Immature natural killer cell (primary cell): ENCODE measurements at regions not wholly inside any gene's neighbourhood (a gene's known extent, or its start where the extent isn't known, plus 50 kb on each side); places are given as distances from the start of the nearest gene placed in this dataset.

Experiments
- DNase-seq, 3 donors: peaks; one replicate each; pipeline ENCODE4 v3.0.0; 2022; ENCODE audit warnings: mixed read lengths in 1 of 3
- H3K27ac Mint-ChIP-seq, 6 donors: one replicate each; pipeline ENCODE4 v1.8.0; 2020; ENCODE audit warnings: mixed read lengths in 6 of 6, mild to moderate bottlenecking in 5 of 6, inconsistent platforms in 4 of 6, moderate library complexity in 3 of 6
- H3K27me3 Mint-ChIP-seq, 3 donors: one replicate each; pipeline ENCODE4 v1.8.0; 2020 to 2021; ENCODE audit warnings: low read depth in 3 of 3, mild to moderate bottlenecking in 3 of 3, mixed read lengths in 3 of 3, moderate library complexity in 3 of 3, inconsistent platforms in 1 of 3
- H3K36me3 Mint-ChIP-seq, 3 donors: one replicate each; pipeline ENCODE4 v1.8.0; 2020; ENCODE audit warnings: mixed read lengths in 3 of 3, inconsistent platforms in 2 of 3, mild to moderate bottlenecking in 2 of 3
- H3K4me1 Mint-ChIP-seq, 2 donors: one replicate each; pipeline ENCODE4 v1.8.0; 2020; ENCODE audit warnings: inconsistent platforms in 2 of 2, mild to moderate bottlenecking in 2 of 2, mixed read lengths in 2 of 2, moderate library complexity in 1 of 2
- H3K4me3 Mint-ChIP-seq, 5 donors: one replicate each; pipeline ENCODE4 v1.8.0; 2020; ENCODE audit warnings: mild to moderate bottlenecking in 5 of 5, mixed read lengths in 5 of 5, inconsistent platforms in 3 of 5, moderate library complexity in 3 of 5
- H3K9me3 Mint-ChIP-seq, 6 donors: one replicate each; pipeline ENCODE4 v1.8.0; 2020; ENCODE audit warnings: mild to moderate bottlenecking in 6 of 6, mixed read lengths in 6 of 6, inconsistent platforms in 4 of 6, moderate library complexity in 3 of 6

DNA sequence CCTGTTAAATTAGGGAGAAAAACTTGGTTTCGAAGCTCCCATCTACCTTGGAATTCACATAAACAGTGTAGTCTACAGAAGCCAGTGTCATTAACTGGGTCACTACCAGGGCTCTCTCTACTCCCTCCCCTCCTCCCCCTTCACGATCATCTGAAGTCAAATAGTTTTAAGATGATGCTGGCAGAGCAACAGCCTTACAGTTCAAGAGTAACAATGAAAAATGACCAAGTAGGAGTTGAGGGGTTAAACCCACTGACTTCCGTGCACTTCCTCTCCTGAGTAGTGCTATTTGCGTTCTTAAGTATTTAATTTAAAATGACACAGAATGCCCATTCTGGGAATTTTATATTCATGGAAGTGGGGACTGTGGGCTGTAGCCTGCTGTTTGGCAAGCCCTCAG lies 236.9 kb downstream of the SIPA1L2 start:
- no peak for DNase-seq
- H3K4me1 Mint-ChIP-seq, result peaks cover 33 to 34% of the 10 kb centered on the region in 2 donors
- no peaks in the 10 kb centered on the region for H3K9me3 Mint-ChIP-seq
- H3K27ac Mint-ChIP-seq, result no peak overlapping the region
- peaks cover 2 to 7% (median 3%) of the 10 kb centered on the region in 3 donors for H3K27me3 Mint-ChIP-seq
- H3K4me3 Mint-ChIP-seq, result peak overlapping the region in 1 of 5 donors; percentile 6
- H3K36me3 Mint-ChIP-seq, result no peaks in the 10 kb centered on the region

DNA sequence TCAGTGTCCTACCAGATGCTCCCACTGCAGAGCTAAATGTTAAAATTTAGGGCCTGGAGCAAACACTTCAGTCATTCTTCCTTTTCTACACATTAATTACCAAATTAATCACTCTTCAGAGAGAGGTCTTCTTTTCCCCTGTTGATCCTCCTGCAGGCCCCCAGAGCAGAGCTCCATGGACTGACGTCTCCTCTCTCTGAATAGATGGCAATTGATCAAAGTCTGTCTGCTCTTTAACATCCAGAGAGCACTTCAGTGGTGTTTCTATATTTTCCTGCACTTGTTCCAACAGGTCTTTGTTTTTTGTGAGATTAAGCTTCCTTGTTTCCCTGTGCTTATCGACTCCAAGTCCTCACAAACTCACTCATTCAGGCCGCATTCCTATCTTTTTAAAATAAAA lies 239.3 kb downstream of the SIPA1L2 start:
- H3K36me3 Mint-ChIP-seq, result no peaks in the 10 kb centered on the region
- H3K9me3 Mint-ChIP-seq, result no peaks in the 10 kb centered on the region
- H3K27ac Mint-ChIP-seq, result no peak overlapping the region
- peaks cover 0 to 5% (median 2%) of the 10 kb centered on the region in 3 donors for H3K27me3 Mint-ChIP-seq
- H3K4me1 Mint-ChIP-seq, result peaks cover 23 to 24% of the 10 kb centered on the region in 2 donors
- no peak overlapping the region for H3K4me3 Mint-ChIP-seq
- no peak for DNase-seq

DNA sequence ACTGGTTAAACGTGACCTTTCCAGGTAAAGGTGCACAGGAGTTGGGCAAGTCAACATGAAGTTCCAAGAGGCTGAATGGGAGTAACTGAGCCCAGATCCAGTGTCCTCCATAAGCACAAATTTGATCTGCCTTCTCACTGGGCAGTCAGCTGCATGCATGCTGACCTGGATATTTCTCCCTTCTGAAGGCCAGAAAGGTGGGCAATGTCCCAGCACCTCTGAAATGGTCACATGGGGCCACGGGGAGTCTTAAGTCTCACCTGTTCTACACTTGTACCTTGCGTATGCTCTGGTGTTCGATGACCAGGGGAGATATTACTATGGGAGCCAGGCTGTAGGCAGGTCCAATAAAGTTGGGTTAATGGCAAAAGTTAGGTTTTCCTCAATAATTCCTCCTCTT lies 240.2 kb downstream of the SIPA1L2 start:
- Mint-ChIP-seq H3K27ac (no peak overlapping the region), H3K27me3 (peaks cover 0 to 5% (median 2%) of the 10 kb centered on the region in 3 donors), H3K4me3 (no peak overlapping the region), H3K36me3 (no peaks in the 10 kb centered on the region), H3K4me1 (peaks cover 15 to 18% of the 10 kb centered on the region in 2 donors), H3K9me3 (no peaks in the 10 kb centered on the region)
- DNase-seq, result no peak

DNA sequence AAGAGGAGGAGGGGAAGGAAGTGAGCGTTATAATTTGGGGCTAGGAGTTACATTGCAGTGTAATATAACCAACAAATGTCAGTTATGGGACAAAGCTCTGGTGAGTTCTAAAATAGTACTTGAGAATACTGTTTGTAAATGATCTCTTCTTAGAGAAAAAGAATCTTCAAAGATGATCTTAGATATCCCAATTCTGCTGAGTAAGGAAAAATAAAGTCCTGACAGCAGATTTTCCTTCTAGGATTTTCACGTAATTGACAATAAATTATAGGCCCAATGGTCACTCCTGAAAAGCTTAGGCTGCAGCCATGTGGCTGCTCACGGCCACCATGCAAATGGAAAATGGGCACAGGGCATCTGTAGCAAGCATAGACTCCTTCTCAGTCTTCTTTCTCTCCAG lies 241.6 kb downstream of the SIPA1L2 start:
- H3K27ac Mint-ChIP-seq, result no peak overlapping the region
- no peaks in the 10 kb centered on the region for H3K36me3 Mint-ChIP-seq
- DNase-seq, result no peak
- H3K27me3 Mint-ChIP-seq, result peaks cover 0 to 5% (median 2%) of the 10 kb centered on the region in 3 donors
- no peak overlapping the region for H3K4me3 Mint-ChIP-seq
- H3K4me1 Mint-ChIP-seq, result peaks cover under 1 to 4% of the 10 kb centered on the region in 2 donors
- H3K9me3 Mint-ChIP-seq, result no peaks in the 10 kb centered on the region

DNA sequence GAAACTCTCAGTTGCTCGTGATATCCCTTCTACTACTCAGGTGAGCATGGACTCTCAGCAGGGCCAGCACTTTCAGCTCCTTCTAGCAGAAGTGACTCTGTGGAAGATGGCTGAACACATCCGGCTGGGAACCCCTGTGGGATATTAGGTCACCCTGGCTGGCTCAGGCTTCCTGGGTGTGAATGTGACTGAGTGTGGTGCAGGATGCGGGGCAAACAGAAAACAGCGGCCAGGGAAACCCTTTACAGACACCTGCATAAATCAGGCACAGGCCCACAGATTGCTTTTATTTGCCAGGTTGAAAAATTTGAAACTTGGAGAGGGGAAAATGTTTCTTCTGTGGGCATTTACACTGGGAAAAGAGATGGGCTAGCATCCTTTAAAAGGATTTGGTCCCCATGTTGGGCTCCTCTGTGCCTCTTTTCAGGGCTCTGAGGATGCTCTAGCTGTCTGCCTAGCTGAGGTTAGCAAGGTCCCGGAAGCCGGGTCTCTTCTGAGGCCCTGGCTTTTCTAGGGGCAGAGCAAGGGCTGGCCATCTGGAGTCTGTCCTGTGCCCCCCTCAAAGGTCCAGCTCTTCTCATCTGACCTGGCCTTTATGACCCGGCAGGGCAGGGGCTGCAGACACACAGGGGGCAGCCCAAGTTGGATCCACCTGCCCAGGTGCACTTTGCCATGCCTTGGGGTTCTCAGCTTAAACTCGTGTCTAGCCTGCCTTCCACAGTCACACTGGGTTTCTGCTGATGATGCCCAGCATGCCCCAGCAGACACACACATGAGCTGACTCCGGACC lies 243.0 kb downstream of the SIPA1L2 start:
- Mint-ChIP-seq H3K9me3 (no peaks in the 10 kb centered on the region), H3K27ac (no peak overlapping the region), H3K36me3 (no peaks in the 10 kb centered on the region), H3K4me3 (no peak overlapping the region), H3K27me3 (peaks cover 0 to 9% (median 6%) of the 10 kb centered on the region in 3 donors), H3K4me1 (no peaks in the 10 kb centered on the region)
- no peak for DNase-seq

DNA sequence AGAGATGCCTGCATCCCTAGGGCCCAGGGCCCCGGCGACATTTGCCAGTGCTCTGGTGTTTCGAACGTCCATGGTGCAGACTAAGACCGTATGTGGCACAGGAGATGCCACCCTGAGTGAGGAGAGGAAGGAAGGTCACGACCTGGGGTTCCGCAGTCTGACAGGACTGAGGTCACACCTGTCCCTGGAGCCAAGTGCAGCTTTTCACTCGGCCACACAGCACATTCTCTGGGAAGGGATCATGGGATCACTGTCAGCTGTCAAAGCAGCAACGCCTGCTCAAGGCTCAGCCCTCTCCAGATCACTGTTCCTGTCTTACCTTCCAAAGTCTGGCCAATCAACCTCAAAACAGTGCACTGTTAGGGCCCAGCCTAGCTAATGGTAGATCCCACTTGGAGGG lies 243.6 kb downstream of the SIPA1L2 start:
- Mint-ChIP-seq H3K36me3 (no peaks in the 10 kb centered on the region), H3K4me3 (no peak overlapping the region), H3K4me1 (no peaks in the 10 kb centered on the region), H3K27ac (no peak overlapping the region), H3K9me3 (no peaks in the 10 kb centered on the region), H3K27me3 (peaks cover 0 to 7% (median 6%) of the 10 kb centered on the region in 3 donors)
- no peak for DNase-seq

DNA sequence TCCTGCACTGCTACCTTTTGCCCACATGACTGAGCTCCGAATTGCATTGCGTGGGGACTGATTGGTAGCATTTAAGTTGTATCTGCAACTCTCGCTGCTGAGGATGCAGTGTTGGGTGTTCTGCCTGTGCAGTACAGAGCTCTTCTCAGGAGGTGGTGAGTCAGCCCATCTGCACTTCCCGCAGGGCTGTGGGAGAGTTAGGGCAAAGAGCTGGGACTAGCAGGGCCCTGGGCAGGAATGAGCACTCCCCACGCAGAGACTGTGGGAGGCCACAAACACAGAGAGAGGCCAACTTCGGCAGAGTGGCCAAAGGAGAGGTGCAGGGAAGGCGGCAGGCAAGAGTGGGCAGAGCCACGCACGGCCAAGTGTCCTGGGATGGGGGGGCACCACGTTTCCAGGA lies 244.7 kb downstream of the SIPA1L2 start:
- Mint-ChIP-seq H3K4me3 (no peak overlapping the region), H3K9me3 (no peaks in the 10 kb centered on the region), H3K4me1 (no peaks in the 10 kb centered on the region), H3K27me3 (peaks cover 0 to 7% (median 4%) of the 10 kb centered on the region in 3 donors), H3K36me3 (no peaks in the 10 kb centered on the region), H3K27ac (no peak overlapping the region)
- DNase-seq, result no peak

DNA sequence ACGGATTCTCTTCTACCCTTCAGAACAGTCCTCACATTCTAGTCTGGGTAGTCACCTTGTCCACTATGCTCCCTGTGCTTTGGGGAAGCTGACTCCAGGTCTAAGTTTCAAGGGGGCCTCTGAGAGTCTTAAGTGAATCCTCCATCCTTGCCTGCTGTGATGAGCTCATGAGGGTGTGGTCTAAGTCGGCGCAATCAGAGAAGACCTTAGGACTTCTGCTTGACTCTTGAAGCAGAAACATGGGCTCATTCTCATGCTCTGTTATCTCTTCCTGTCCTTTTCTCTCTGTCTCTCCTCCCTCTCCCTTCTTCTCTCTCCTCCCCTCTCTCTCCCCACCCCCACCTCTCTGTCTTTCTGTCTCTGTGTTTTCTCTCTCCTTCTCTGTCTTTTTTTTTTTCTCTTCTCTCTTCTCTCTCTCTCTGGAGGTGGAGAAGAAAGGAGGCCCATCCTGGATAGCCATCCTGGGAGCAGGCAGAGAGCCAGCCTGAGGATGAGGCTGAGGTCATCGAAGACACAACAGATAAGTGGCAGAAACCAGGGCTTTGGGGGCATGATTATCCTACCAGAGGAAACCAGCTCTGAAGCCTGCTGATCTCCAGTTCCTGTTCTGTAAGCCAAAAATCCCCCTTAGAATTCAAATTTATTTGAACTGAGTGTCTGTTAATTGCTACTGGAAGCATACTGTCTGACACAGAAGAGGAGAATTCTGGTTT lies 245.6 kb downstream of the SIPA1L2 start:
- Mint-ChIP-seq H3K36me3 (no peaks in the 10 kb centered on the region), H3K27ac (no peak overlapping the region), H3K9me3 (no peaks in the 10 kb centered on the region), H3K27me3 (peaks cover 0 to 7% (median 4%) of the 10 kb centered on the region in 3 donors), H3K4me1 (no peaks in the 10 kb centered on the region), H3K4me3 (no peak overlapping the region)
- DNase-seq, result no peak

DNA sequence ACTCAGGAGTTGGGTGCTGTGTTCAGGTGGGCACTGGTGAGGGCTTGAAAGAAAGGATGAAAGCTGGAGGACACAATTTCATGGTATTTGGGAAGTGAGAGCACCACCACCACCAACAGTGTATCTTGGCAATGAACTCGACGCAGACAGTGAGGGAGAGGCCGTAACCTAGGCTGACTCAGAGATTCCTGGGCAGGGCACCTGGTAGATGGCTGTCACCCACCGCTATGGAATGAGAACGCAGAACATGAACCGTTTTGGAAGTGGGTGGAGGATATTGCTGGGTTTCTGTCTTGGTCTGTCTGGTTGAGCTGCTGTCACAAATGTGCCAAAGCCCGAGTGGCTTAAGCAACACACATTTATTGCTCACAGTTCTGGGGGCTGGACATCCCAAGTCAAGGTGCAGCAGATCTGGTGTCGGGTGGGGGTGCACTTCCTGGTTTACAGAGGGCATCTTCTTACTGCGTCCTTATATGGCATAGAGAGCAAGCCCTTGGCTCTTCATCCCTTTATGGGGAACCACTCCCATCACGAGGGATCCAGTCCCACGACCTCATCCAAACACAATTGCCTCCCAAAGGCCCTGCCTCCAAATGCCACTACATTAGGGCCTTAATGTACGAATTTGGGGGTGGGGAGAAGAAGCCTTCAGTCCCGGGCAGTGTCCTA lies 246.3 kb downstream of the SIPA1L2 start:
- H3K9me3 Mint-ChIP-seq, result no peaks in the 10 kb centered on the region
- no peak overlapping the region for H3K27ac Mint-ChIP-seq
- DNase-seq, result no peak
- peaks cover 0 to 7% (median 4%) of the 10 kb centered on the region in 3 donors for H3K27me3 Mint-ChIP-seq
- H3K4me3 Mint-ChIP-seq, result no peak overlapping the region
- H3K36me3 Mint-ChIP-seq, result no peaks in the 10 kb centered on the region
- no peaks in the 10 kb centered on the region for H3K4me1 Mint-ChIP-seq

DNA sequence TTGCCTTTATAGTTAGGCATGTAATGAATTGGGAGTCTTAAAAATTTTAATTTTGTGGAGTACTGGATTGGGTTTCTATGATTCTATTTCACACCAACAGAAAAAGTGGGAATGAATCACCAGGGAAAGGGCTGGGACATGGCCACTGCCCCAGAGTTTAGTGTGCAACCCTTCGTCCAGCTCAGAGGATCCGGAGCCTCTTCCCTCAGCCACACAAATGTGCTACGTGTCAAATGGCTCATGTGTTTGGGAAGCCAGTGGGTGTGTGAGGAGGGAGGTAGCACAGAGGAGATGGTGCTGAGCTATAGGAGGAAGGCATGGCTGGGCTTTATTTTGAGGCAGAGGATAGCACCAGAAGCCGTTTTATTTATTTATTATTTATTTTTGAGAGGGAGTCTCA lies 247.3 kb downstream of the SIPA1L2 start:
- Mint-ChIP-seq H3K9me3 (no peaks in the 10 kb centered on the region), H3K27me3 (peaks cover 0 to 7% (median 4%) of the 10 kb centered on the region in 3 donors), H3K4me1 (no peaks in the 10 kb centered on the region), H3K36me3 (no peaks in the 10 kb centered on the region), H3K4me3 (no peak overlapping the region), H3K27ac (no peak overlapping the region)
- DNase-seq, result no peak

DNA sequence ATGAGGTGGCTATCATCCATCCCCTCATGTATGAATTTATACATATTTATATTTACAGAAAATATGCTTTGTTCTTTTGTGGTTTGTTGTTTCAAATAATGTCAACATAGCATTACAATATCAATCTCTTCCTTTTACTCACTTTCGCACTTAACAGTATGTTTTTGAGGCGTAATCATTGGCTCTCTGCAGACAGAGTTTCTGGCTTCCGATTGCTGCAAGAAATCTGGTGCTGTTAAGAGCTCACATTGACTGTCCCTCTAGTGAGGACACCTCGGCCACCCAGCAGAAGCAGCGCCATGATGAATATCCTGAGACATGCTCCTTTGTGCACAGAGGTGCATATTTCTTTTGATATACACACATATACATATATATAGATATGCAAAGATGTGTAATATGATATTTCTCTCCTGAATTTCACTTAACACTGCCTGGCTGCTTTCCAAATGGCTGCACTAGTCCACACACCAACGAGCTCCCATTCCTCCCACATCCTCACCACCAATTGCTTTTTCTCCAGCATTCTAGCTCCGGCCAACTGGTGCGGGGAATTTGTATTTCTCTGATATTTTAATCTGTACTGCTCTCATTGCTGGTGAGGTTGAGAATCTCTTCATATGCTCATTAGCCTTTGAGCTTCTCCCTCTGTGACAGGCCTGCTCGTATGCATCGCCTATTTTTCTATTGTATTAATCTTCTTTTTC lies 248.4 kb downstream of the SIPA1L2 start:
- no peak for DNase-seq
- H3K36me3 Mint-ChIP-seq, result no peaks in the 10 kb centered on the region
- H3K9me3 Mint-ChIP-seq, result no peaks in the 10 kb centered on the region
- no peaks in the 10 kb centered on the region for H3K4me1 Mint-ChIP-seq
- H3K4me3 Mint-ChIP-seq, result no peak overlapping the region
- peaks cover 2 to 7% (median 4%) of the 10 kb centered on the region in 3 donors for H3K27me3 Mint-ChIP-seq
- no peak overlapping the region for H3K27ac Mint-ChIP-seq

DNA sequence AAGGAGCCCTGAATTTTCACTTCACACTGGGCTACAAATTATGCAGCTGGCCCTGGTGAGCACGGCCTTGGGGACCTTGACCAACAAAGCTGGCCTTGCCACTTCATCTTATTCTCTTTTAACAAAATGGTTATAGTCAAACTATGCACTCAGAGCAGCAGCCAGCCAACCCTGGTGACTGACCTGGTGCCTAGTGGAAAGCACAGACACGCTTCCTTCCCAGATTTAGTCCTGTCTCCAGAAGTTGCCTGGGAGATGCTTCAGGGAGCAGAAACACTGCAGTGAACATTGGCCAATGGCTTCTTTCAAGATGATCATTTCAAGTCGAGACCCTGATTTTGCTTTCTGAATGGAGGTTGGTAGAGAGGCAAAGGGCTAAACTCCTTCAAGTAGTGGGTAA lies 249.3 kb downstream of the SIPA1L2 start:
- H3K4me3 Mint-ChIP-seq, result no peak overlapping the region
- H3K4me1 Mint-ChIP-seq, result no peaks in the 10 kb centered on the region
- H3K36me3 Mint-ChIP-seq, result no peaks in the 10 kb centered on the region
- no peak for DNase-seq
- no peaks in the 10 kb centered on the region for H3K9me3 Mint-ChIP-seq
- peaks cover 2 to 4% (median 4%) of the 10 kb centered on the region in 3 donors for H3K27me3 Mint-ChIP-seq
- H3K27ac Mint-ChIP-seq, result no peak overlapping the region

DNA sequence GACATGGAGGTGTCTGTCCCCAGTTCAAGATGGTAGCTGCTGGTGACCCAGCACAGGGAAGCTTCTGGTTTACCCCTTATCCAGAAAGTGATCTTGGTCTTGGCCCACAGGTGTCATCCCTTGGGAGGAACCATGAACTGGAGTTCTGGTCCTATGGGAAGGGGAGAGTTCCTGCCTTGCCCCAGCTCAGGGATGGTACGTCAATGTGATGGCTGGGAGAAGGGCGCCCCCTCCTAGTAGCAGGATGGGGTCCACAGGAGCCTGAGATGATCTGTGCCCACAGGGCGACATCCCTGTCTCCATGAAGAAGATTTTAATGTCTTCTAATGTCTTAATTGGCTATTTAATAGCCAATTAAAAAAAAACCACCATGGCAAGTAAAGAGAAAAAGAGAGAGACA lies 249.8 kb downstream of the SIPA1L2 start:
- Mint-ChIP-seq H3K36me3 (no peaks in the 10 kb centered on the region), H3K4me3 (no peak overlapping the region), H3K4me1 (no peaks in the 10 kb centered on the region), H3K9me3 (no peaks in the 10 kb centered on the region), H3K27me3 (peaks cover 2 to 4% (median 4%) of the 10 kb centered on the region in 3 donors), H3K27ac (no peak overlapping the region)
- DNase-seq, result no peak

DNA sequence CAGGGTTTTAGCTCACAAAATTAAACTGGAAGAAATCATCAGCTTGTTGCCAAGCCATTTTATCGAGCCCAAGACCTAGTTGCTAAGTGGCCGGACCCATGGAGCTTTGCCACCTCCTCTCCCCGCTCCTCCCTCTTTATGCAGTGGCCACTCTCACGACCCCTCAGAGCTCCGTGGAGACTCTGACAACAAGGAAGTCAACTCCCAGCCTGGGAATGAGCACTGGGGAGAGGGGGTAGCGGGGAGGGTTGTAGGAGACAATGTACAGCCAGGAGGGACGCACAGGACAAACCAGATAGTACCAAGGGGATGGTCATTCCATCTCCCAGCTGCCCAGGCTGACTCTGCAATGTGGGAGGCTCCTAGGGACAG lies 250.9 kb downstream of the SIPA1L2 start:
- H3K36me3 Mint-ChIP-seq, result no peaks in the 10 kb centered on the region
- H3K27ac Mint-ChIP-seq, result no peak overlapping the region
- DNase-seq, result no peak
- H3K27me3 Mint-ChIP-seq, result peaks cover 2 to 8% (median 6%) of the 10 kb centered on the region in 3 donors
- no peak overlapping the region for H3K4me3 Mint-ChIP-seq
- no peaks in the 10 kb centered on the region for H3K9me3 Mint-ChIP-seq
- no peaks in the 10 kb centered on the region for H3K4me1 Mint-ChIP-seq
